ENCODE measurements at regions not wholly inside any gene's neighbourhood (a gene's known extent, or its start where the extent isn't known, plus 50 kb on each side); places are given as distances from the start of the nearest gene placed in this dataset.
"Not testable (repeated sequence)": the region's sequence is repeated elsewhere in the genome, so short reads cannot be mapped to it uniquely, and the experiment has no call there.

GRCh38 chr10:32141018-32141807 is 85.0 kb upstream of the KIF5B start:
- DNase-seq (ENCODE audit: low read depth in 2 of 2): no peak

- DNase-seq (ENCODE audit: low read depth in 2 of 2): no peak
Observed at GRCh38 chr10:32140403-32140802, 84.2 kb upstream of the KIF5B start.

DNA sequence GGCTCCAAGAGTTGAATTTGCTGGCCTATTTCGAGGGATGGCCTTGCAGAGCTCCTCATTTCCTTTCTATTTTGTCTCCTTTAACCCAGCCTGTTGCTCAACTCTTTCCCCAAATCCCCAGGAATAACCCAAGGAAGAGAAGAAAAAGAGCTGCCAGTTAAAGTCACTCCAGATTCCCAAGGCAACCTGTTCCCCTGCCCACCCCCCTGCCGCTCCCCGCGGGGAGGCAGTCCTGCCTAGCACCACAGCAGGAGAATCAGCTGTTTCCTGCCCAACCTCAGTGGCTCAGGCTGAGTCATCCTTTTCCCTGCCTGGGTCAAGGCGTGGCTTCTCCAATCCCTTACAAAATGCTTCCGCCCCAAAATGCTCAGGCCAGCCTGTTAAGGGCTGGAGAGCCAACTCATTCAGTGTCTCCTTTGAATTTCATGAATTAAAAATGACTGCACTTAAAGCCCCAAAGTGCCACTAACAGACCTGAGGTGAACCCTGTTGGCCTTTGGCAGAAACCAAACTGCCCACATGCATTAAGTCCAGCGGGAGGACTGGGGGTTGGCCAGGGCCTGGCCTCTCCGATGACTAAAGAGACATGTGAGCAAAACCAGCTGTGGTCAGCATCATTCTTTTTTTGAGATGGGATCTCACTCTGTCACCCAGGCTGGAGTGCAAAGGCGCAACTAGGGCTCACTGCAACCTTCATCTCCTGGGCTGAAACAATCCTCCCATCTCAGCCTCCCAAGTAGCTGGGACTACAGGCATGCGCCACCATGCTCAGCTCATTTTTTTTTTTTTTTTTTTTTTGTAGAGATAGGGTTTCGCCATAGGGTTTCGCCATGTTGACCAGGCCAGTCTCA is 83.2 kb upstream of the KIF5B start:
- DNase-seq (ENCODE audit: low read depth in 2 of 2): no peak

DNA sequence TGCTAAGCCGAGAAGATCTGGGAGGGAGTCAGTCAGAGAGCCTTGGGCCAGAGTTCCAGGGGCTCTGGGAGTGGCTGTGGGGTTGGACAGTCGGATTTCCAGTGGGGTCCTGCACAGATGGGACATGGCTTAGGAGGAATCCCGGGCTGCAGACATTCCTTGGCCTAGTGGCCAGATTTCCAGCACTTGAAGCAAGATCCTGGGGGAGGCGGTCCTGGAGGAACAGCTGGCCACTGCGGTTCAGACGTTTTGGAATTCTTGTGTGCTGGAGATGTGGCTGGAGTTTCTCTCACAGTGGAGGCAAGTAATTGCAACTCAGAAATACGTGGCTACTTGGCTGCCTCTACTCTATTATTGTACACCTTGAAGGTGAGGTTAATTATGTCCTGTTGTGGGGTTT is 80.7 kb upstream of the KIF5B start:
- not testable (repeated sequence) for DNase-seq (ENCODE audit: low read depth in 2 of 2)

- not testable (repeated sequence) for DNase-seq (ENCODE audit: low read depth in 2 of 2)
Observed at GRCh38 chr10:32135796-32136195, 79.6 kb upstream of the KIF5B start.

DNA sequence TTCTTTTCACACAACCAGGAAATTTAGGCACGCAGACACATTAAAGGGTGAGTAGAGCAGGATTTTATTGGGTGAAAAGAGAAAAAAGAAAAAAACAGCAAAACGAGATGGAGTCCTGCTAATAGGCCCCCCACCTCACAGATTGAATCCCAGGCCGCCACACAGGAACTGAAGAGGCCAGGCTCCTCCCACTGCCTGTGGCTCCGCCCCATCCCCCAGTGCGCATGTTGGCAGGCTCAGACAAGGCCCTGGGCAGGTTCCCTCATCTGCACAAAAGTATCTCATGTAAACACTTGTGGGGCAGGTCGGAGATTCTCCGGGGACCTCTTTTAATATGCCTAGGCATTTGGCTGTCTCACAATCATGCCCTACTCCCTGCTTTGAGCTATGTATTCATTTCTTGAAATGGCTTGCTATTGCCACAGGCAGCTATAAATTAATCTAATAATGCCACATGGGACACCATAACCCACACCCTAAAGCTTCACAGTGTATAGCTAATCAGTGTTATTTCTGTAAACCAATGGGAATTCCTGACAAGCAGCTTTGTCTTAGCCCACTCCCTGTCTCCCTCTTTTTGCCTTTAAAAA is 76.2 kb upstream of the KIF5B start:
- DNase-seq (ENCODE audit: low read depth in 2 of 2): no peak

GRCh38 chr10:32131388-32131787 is 75.2 kb upstream of the KIF5B start:
- no peak for DNase-seq (ENCODE audit: low read depth in 2 of 2)

GRCh38 chr10:32130788-32131187 is 74.6 kb upstream of the KIF5B start:
- DNase-seq (ENCODE audit: low read depth in 2 of 2): no peak

- DNase-seq (ENCODE audit: low read depth in 2 of 2): no peak
Observed at GRCh38 chr10:32125023-32125422, 68.8 kb upstream of the KIF5B start.

GRCh38 chr10:32123021-32123420 is 66.8 kb upstream of the KIF5B start:
- no peak for DNase-seq (ENCODE audit: low read depth in 2 of 2)

- DNase-seq (ENCODE audit: low read depth in 2 of 2): no peak
Observed at GRCh38 chr10:32121648-32122047, 65.4 kb upstream of the KIF5B start.

- no peak for DNase-seq (ENCODE audit: low read depth in 2 of 2)
Observed at GRCh38 chr10:32120147-32120546, 63.9 kb upstream of the KIF5B start.

DNA sequence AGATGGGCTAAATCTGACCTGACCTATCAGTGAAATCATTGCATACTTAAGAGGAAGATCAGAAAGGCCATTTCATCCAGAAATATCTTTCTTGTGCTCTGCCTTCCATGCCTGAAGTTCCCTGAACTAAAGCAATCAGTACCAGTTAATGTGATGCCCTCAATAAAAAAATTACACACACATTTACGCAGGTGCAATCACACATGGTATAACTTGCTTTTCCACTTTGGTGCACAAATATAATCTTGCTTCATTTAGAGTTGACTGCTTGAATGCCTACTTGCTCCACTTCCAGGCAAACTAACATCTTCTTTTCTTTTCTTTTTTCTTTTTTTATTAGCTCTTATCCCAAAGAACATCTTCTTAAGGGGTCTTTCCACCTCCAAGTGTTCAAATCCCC is 58.3 kb upstream of the KIF5B start:
- no peak for DNase-seq (ENCODE audit: low read depth in 2 of 2)

- DNase-seq (ENCODE audit: low read depth in 2 of 2): no peak
Observed at GRCh38 chr10:32112055-32112454, 55.8 kb upstream of the KIF5B start.

GRCh38 chr10:32111585-32111984 is 55.4 kb upstream of the KIF5B start:
- no peak for DNase-seq (ENCODE audit: low read depth in 2 of 2)

- no peak for DNase-seq (ENCODE audit: low read depth in 2 of 2)
Observed at GRCh38 chr10:32110790-32111189, 54.6 kb upstream of the KIF5B start.

- no peak for DNase-seq (ENCODE audit: low read depth in 2 of 2)
Observed at GRCh38 chr10:32109603-32110002, 53.4 kb upstream of the KIF5B start.

Data from stimulated activated CD8-positive, alpha-beta memory T cell treated with anti-CD3 and anti-CD28 coated beads, Interleukin-7, amount 100 ng/mL, for 4 hours (primary cell).